ENCODE measurements at regions not wholly inside any gene's neighbourhood (a gene's known extent, or its start where the extent isn't known, plus 50 kb on each side); places are given as distances from the start of the nearest gene placed in this dataset.

DNA sequence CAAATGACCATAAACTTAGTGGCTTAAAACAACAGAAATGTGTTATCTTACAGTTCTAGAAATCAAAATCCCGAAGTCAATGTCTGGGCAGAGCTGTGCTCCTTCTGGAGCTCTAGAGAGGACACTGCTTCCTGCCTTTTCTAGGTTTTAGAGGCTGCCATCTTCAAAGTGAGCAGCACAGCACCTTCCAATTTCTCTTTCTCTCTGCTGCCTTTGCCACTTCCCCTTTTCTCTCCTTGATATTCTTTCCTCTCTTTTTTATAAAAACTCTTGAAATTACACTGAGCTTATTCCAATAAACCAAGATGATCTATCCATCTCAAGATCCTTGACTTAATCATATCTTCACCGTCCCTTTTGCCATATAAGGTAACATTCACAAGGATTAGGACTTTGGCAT is 616.9 kb downstream of the PLPP3 start:
- no peaks in the 10 kb centered on the region for H3K36me3 Mint-ChIP-seq
- no peaks in the 10 kb centered on the region for H3K9me3 Mint-ChIP-seq
- H3K27me3 Mint-ChIP-seq = no peaks in the 10 kb centered on the region
- H3K4me3 Mint-ChIP-seq = no peak overlapping the region
- ChIA-PET CTCF (no interaction called here), POLR2A (no interaction called here)
- H3K4me1 Mint-ChIP-seq (ENCODE audit: low read depth) = no peaks in the 10 kb centered on the region
- no peak for DNase-seq
- intact Hi-C loops (cut with micrococcal nuclease) = no loop called here
- H3K27ac Mint-ChIP-seq = no peak overlapping the region

DNA sequence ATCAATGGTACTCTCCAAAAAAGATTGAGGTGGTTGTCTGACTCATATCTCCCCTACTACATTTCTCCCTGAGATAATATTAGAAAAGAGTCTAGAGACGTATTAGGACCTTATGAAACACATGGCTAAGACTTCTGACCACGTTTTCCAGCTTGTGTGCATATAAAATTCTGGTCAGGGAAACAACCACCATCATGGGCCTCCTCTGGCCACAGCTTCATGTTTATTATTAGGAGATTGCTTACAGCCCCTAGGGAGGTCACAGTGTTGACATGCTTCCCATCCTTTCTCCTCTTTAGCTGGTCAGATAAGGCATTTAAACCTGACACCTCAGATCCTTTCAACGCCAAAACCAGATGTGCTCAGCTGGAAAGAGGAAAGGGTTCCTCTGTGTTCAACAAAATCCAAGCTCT is 620.2 kb downstream of the PLPP3 start:
- POLR2A ChIA-PET = no interaction called here
- H3K9me3 Mint-ChIP-seq = no peaks in the 10 kb centered on the region
- no peak overlapping the region for H3K27ac Mint-ChIP-seq
- no peak for DNase-seq
- H3K4me1 Mint-ChIP-seq (ENCODE audit: low read depth) = no peaks in the 10 kb centered on the region
- no peaks in the 10 kb centered on the region for H3K27me3 Mint-ChIP-seq
- no peak overlapping the region for H3K4me3 Mint-ChIP-seq
- no peaks in the 10 kb centered on the region for H3K36me3 Mint-ChIP-seq
- CTCF ChIA-PET = no interaction called here
- intact Hi-C loops (cut with micrococcal nuclease) = no loop called here

DNA sequence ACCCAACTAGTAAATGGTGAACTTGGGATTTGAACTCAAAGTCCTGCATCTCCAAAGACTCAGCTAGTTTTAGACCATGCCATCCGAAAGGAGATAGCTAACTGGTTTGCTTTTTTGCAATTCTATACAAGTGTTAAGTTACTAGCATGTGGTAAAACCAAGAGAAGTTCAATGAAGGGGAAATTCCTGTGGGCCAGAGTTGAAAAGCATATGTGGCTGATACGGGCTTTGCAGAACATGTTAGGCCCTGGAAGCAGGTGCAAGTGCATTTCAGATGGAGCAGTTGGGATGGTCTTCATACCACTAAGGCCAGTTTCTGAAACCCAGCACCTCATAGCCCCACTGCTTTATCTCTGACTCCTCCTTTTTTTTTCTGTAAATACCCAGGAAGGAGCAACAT is 620.9 kb downstream of the PLPP3 start:
- H3K36me3 Mint-ChIP-seq = no peaks in the 10 kb centered on the region
- no peaks in the 10 kb centered on the region for H3K27me3 Mint-ChIP-seq
- H3K4me3 Mint-ChIP-seq = no peak overlapping the region
- no peak overlapping the region for H3K27ac Mint-ChIP-seq
- no peaks in the 10 kb centered on the region for H3K9me3 Mint-ChIP-seq
- POLR2A ChIA-PET = no interaction called here
- intact Hi-C loops (cut with micrococcal nuclease) = no loop called here
- H3K4me1 Mint-ChIP-seq (ENCODE audit: low read depth) = no peaks in the 10 kb centered on the region
- DNase-seq = no peak
- CTCF ChIA-PET = interaction anchor here (0.7 kb wide), 1 partner anchor 1446 kb away, joined by 3 read pairs; no protein-coding TSS in a partner anchor

DNA sequence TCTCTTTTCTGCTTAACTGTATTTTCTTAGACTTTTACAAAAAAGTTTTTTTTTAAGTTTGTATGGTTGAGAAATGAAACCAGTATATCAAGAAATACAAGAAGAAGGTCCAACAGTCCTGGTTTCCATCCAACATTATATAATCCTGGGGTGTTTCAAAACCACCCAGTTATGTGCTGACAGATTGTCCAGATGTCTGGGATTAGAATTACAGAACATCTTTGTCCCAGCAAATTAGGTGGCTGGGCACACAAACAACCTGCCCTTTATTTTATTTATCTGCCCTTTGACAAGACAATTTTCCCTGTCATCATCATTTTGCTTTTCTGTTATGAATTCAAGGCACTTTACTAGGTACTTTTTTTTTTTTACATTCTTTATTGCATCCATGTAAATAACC is 622.1 kb downstream of the PLPP3 start:
- ChIA-PET CTCF (no interaction called here), POLR2A (no interaction called here)
- Mint-ChIP-seq H3K27me3 (no peaks in the 10 kb centered on the region), H3K36me3 (no peaks in the 10 kb centered on the region), H3K4me1 (ENCODE audit: low read depth) (no peaks in the 10 kb centered on the region), H3K27ac (no peak overlapping the region), H3K4me3 (no peak overlapping the region), H3K9me3 (no peaks in the 10 kb centered on the region)
- DNase-seq = no peak
- intact Hi-C loops (cut with micrococcal nuclease) = no loop called here

DNA sequence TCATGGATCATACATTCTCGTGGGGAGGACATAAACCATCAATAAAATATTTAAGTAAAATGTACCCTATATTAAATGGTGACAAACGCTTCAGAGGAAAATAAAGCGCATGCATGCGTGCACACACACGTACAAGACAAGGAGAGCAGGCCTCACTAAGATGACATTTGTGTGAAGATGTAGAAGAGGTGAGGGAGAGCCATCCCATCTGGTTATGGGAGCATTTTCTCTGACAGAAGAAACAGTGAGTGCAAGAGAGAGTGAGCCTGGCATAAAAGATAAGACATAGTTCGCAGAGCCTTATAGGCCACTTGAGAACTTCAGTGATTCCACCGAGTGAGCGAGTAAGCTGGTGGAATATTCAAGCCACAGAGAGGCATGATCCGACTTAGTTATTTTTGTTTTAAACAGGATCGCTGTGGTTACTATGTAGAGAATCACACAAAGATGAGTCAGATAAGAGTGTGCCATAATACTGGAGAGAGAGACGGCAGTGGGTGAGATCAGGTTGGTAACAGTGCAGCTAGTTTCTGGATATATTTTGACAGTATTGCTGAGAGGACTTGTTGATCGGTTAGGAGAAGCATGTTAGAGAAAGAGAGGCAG is 624.2 kb downstream of the PLPP3 start:
- intact Hi-C loops (cut with micrococcal nuclease) = no loop called here
- H3K4me3 Mint-ChIP-seq = no peak overlapping the region
- ChIA-PET CTCF (no interaction called here), POLR2A (no interaction called here)
- no peak overlapping the region for H3K27ac Mint-ChIP-seq
- no peaks in the 10 kb centered on the region for H3K4me1 Mint-ChIP-seq (ENCODE audit: low read depth)
- DNase-seq = no peak
- no peaks in the 10 kb centered on the region for H3K36me3 Mint-ChIP-seq
- no peaks in the 10 kb centered on the region for H3K27me3 Mint-ChIP-seq
- no peaks in the 10 kb centered on the region for H3K9me3 Mint-ChIP-seq

DNA sequence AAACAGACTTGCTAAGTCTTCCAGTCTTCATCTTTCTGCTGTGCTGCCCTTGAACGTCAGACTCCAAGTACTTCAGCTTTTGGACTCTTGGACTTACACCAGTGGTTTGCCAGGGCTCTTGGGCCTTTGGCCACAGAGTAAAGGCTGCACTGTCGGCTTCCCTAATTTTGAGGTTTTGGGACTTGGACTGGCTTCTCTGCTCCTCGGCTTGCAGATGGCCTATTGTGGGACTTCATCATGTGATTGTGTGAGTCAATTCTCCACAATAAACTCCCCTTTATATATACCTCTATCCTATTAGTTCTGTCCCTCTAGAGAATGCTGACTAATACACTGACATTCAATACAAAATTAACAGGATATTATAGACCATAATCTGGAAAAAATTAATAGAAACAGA is 628.1 kb downstream of the PLPP3 start:
- Mint-ChIP-seq H3K4me1 (ENCODE audit: low read depth) (no peaks in the 10 kb centered on the region), H3K36me3 (no peaks in the 10 kb centered on the region)

DNA sequence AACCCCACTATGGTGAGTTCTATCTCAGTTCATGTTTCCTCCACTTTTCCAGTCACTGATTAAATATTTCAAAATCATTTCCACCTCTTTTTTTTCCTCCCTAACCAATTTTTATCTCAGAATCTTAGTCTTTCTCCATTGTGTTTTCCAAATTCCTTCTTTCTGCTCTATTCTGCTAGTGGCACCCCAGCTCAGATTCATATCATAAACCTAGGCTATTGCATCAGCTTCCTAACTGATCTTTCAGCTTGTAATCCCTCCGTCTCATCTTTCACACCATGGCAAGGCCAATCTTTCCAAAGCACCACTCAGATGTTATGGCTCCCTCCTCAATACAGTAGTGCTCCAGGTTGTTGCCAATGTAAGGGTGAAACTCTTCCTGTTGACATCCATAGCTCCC is 631.9 kb downstream of the PLPP3 start:
- ChIA-PET POLR2A (no interaction called here), CTCF (interaction anchor here (0.6 kb wide), 1 partner anchor 112 kb away, joined by 3 read pairs; no protein-coding TSS in a partner anchor)
- intact Hi-C loops (cut with micrococcal nuclease) = no loop called here
- no peaks in the 10 kb centered on the region for H3K27me3 Mint-ChIP-seq
- no peak overlapping the region for H3K4me3 Mint-ChIP-seq
- no peaks in the 10 kb centered on the region for H3K36me3 Mint-ChIP-seq
- DNase-seq = no peak
- H3K4me1 Mint-ChIP-seq (ENCODE audit: low read depth) = no peaks in the 10 kb centered on the region
- H3K27ac Mint-ChIP-seq = no peak overlapping the region
- H3K9me3 Mint-ChIP-seq = no peaks in the 10 kb centered on the region

More for the DNA sequence above, 628.1 kb downstream of the PLPP3 start:
- intact Hi-C loops (cut with micrococcal nuclease) = no loop called here
- H3K9me3 Mint-ChIP-seq = no peaks in the 10 kb centered on the region
- no peak for DNase-seq
- ChIA-PET CTCF (no interaction called here), POLR2A (no interaction called here)
- H3K27me3 Mint-ChIP-seq = no peaks in the 10 kb centered on the region
- H3K4me3 Mint-ChIP-seq = no peak overlapping the region
- H3K27ac Mint-ChIP-seq = no peak overlapping the region

DNA sequence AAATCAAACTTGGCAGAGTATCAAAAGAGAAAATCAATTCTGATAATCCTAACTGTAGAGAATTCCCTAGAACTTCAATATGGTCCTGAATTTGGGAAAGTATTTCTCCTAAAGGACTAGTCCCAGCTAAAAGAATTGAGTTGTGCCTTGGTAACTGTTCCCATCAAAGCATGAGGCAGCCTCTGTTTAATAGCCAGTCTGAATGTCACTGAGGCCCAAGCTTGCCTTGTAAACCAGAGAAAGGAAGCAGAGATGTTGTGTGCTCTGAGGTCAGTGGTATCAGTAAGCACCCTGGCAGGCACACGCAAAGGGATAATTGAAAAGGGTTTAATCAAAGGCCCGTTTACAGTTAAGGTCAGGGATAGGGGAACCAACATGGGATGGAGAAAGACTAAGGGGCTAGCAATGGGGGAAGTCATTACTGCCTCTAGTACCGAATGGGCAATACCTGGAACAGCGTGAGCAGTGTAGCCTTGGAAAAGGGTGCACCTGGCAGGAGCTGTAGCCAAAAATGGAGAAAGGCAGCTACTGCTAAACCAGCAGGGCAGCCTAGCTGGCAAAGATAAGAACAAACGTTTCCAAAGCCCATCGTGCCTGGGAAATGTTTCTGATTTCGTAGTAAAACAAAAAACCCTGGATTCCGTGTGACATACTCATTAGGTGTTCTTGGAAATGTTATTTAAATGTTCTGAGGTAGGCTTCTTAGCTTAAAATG is 635.5 kb downstream of the PLPP3 start:
- Mint-ChIP-seq H3K27ac (no peak overlapping the region), H3K4me1 (ENCODE audit: low read depth) (no peaks in the 10 kb centered on the region), H3K4me3 (no peak overlapping the region), H3K27me3 (no peaks in the 10 kb centered on the region), H3K9me3 (no peaks in the 10 kb centered on the region), H3K36me3 (no peaks in the 10 kb centered on the region)
- intact Hi-C loops (cut with micrococcal nuclease) = no loop called here
- ChIA-PET CTCF (no interaction called here), POLR2A (no interaction called here)
- DNase-seq = no peak

DNA sequence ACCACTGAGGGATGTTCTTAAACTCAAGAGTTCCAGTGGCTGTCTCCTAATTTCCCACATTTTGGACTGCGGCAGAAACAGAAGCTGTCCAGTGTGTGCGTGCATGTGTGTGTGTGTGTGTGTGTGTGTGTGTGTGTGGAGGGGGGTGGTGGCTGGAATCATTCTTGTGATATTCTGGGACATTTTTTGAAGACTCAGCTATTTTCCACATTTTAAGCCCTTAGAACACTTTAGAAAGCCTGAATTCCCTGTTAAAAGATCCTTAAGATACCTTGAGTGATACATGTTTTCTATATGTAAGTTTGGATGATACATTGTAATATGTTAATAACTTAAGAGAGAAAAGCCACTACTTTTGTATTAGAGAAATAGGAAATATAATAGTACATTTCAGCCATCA is 636.4 kb downstream of the PLPP3 start:
- POLR2A ChIA-PET = no interaction called here

DNA sequence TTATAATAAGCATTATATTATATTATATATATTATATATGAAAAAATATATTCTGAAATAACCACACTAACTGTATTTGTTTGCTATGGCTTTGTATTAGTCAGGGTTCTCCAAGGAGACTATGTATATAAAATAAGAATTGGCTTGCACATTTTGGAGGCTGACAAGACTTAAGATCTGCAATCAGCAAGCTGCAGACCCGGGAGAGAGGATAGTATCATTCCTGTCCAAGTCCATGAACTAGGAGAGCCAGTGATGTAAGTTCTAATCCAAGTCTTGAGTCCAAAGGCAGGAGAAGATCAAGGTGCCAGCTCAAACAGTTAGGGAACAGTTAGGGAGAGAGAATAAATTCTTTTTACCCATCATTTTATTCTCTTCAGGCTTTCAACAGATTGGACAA is 639.5 kb downstream of the PLPP3 start:
- intact Hi-C loops (cut with micrococcal nuclease) = no loop called here
- no peak for DNase-seq
- H3K9me3 Mint-ChIP-seq = peaks cover 3% of the 10 kb centered on the region
- no peaks in the 10 kb centered on the region for H3K36me3 Mint-ChIP-seq
- no peak overlapping the region for H3K27ac Mint-ChIP-seq
- H3K4me1 Mint-ChIP-seq (ENCODE audit: low read depth) = no peaks in the 10 kb centered on the region
- ChIA-PET CTCF (no interaction called here), POLR2A (no interaction called here)
- H3K4me3 Mint-ChIP-seq = no peak overlapping the region
- H3K27me3 Mint-ChIP-seq = no peaks in the 10 kb centered on the region

More for the DNA sequence above, 636.4 kb downstream of the PLPP3 start:
- Mint-ChIP-seq H3K36me3 (no peaks in the 10 kb centered on the region), H3K27ac (no peak overlapping the region), H3K9me3 (no peaks in the 10 kb centered on the region), H3K27me3 (no peaks in the 10 kb centered on the region), H3K4me1 (ENCODE audit: low read depth) (no peaks in the 10 kb centered on the region), H3K4me3 (no peak overlapping the region)
- no peak for DNase-seq
- CTCF ChIA-PET = no interaction called here
- intact Hi-C loops (cut with micrococcal nuclease) = no loop called here

DNA sequence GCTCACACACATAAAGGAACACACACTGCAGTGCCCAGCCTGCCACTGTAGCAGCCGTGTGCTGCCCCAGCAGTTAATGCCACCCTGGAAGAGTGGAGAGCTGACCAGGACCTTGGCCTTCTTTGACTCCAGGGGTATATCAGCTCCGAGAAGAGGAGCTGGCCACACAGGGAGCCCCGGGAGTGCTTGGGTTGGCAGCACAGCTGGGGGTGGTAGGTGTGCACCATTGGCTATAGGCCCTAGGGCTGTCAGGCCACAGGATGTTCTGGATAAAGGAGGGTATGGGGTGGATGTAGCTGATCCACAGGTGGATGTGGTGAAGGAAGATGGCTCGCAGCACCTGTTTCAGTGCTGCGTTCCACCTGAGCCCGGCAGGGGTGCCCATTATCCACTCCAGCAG is 640.5 kb downstream of the PLPP3 start:
- DNase-seq = no peak
- Mint-ChIP-seq H3K4me1 (ENCODE audit: low read depth) (no peaks in the 10 kb centered on the region), H3K4me3 (no peak overlapping the region), H3K27me3 (no peaks in the 10 kb centered on the region), H3K27ac (no peak overlapping the region), H3K36me3 (no peaks in the 10 kb centered on the region), H3K9me3 (peaks cover 3% of the 10 kb centered on the region)
- POLR2A ChIA-PET = no interaction called here
- CTCF ChIA-PET = no interaction called here
- intact Hi-C loops (cut with micrococcal nuclease) = no loop called here

DNA sequence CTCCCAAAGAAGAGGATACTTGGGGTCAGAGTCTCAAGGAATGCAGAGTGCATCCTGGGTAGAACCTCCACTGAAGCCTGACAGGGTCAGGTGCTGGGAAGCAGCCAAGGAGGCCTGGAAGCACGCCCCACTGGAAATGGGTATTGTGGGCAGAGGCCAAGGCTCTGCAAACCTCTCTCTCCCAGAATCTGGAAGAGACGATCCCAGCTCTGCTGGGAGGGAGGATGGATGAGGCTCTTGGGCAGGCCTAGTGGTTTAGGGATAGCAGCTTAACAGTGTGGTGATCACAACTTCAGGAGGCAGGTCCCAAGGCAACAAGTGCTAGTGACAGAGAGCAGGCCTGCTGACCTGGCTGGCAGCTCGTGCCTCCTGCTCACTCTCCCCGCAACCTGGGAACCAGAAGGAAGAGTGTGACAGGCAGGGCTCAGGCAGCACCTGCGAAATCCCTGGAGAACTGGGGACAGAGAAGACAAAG is 641.0 kb downstream of the PLPP3 start:
- DNase-seq = no peak
- Mint-ChIP-seq H3K4me1 (ENCODE audit: low read depth) (no peaks in the 10 kb centered on the region), H3K4me3 (no peak overlapping the region), H3K36me3 (no peaks in the 10 kb centered on the region), H3K9me3 (peaks cover 3% of the 10 kb centered on the region), H3K27ac (no peak overlapping the region), H3K27me3 (no peaks in the 10 kb centered on the region)
- POLR2A ChIA-PET = no interaction called here
- CTCF ChIA-PET = no interaction called here
- intact Hi-C loops (cut with micrococcal nuclease) = no loop called here

DNA sequence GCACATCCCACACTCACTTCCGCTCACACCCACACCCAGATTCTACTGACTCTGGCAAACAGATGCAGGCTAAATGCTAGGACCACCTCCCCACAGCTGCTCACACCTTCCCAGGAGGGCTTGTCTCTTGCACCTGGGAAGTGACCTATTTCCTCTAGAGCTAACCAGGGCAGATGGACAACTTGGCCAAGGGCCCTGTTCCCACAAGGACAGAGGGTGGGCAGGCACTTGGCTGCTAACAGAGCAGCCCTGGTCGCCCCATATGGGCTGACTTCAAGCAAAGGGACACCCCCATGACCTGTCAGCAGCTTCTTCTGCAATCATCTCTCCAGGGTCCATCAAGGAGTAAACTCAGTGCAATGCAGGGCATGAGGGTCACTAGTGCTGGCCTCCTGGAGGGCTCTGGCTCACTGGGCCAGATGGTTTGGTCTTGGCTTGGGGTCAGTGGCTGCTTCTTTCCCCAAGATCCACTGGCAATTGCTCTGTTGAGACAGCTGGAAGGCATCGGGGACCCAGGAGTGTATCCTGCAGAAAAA is 641.5 kb downstream of the PLPP3 start:
- ChIA-PET POLR2A (no interaction called here), CTCF (no interaction called here)
- H3K27ac Mint-ChIP-seq = no peak overlapping the region
- H3K27me3 Mint-ChIP-seq = no peaks in the 10 kb centered on the region
- DNase-seq = no peak
- H3K4me3 Mint-ChIP-seq = no peak overlapping the region
- intact Hi-C loops (cut with micrococcal nuclease) = no loop called here
- no peaks in the 10 kb centered on the region for H3K4me1 Mint-ChIP-seq (ENCODE audit: low read depth)
- peaks cover 3% of the 10 kb centered on the region for H3K9me3 Mint-ChIP-seq
- H3K36me3 Mint-ChIP-seq = no peaks in the 10 kb centered on the region

Data from activated CD4-positive, alpha-beta memory T cell treated with anti-CD3 and anti-CD28 coated beads for 36 hours (primary cell).